Transverse colon (tissue), 4 donors: ENCODE measurements at regions not wholly inside any gene's neighbourhood (a gene's known extent, or its start where the extent isn't known, plus 50 kb on each side); places are given as distances from the start of the nearest gene placed in this dataset.
"Not testable (repeated sequence)": the region's sequence is repeated elsewhere in the genome, so short reads cannot be mapped to it uniquely, and the experiment has no call there.

Source experiments
- DNase-seq: peaks from one replicate; pipeline ENCODE4 v3.0.0-alpha.2; 2019
- H3K27ac ChIP-seq, 4 donors: fragments of 200-600 bp; sonication (generic); 2 replicates each; pipeline ENCODE4 v1.5.1; 2016 to 2018; ENCODE audit warnings: inconsistent platforms in 4 of 4
- H3K27me3 ChIP-seq: fragments of 200-600 bp; sonication (generic); 2 replicates; pipeline ENCODE4 v1.5.1; 2017; ENCODE audit warnings: inconsistent platforms
- H3K36me3 ChIP-seq, 4 donors: fragments of 200-600 bp; sonication (generic); 2 replicates each; pipeline ENCODE4 v1.5.1; 2017 to 2019; ENCODE audit warnings: inconsistent platforms in 4 of 4
- H3K4me1 ChIP-seq, 4 donors: fragments of 200-600 bp; sonication (generic); 2 replicates each; pipeline ENCODE4 v1.5.1; 2017 to 2020; ENCODE audit warnings: inconsistent platforms in 4 of 4
- H3K4me3 ChIP-seq, 4 donors: fragments of 200-600 bp; sonication (generic); 1 replicate in 1 of 4; 2 replicates in 3 of 4; pipeline versions ENCODE4 v1.5.1 to v1.6.1; 2017 to 2019; ENCODE audit warnings: inconsistent platforms in 4 of 4
- H3K9me3 ChIP-seq, 2 donors: fragments of 200-600 bp; sonication (generic); 2 replicates each; pipeline ENCODE4 v1.5.1; 2017 to 2019; ENCODE audit warnings: inconsistent platforms in 2 of 2
- CTCF ChIP-seq, 5 experiments: fragments of 200-600 bp in 3 of 5; fragments of 450-650 bp in 2 of 5; sonication (generic) in 3 of 5; IDR thresholded peaks; 1 replicate in 2 of 5; 2 replicates in 3 of 5; pipeline ENCODE4 v1.5.1; 2016 to 2017; ENCODE audit warnings: antibody characterized with exemption in 5 of 5, inconsistent platforms in 3 of 5, mild to moderate bottlenecking in 2 of 5, moderate library complexity in 1 of 5
- EP300 ChIP-seq: sonication (generic); formaldehyde crosslinking; IDR thresholded peaks from one replicate; pipeline ENCODE4 v1.6.1; 2017; ENCODE audit warnings: antibody characterized with exemption, low read depth
- POLR2A ChIP-seq: fragments of 450-650 bp; IDR thresholded peaks from one replicate; pipeline ENCODE4 v1.6.1; 2016; ENCODE audit warnings: antibody characterized with exemption, mild to moderate bottlenecking, moderate library complexity
- POLR2AphosphoS5 ChIP-seq, 3 donors: sonication (generic); formaldehyde crosslinking; IDR thresholded peaks; one replicate each; pipeline ENCODE4 v1.6.1; 2016; ENCODE audit warnings: antibody characterized with exemption in 3 of 3
- WGBS, 2 donors: methylation state at CpG; one replicate each; pipeline ENCODE4 v1.1.5; 2018; ENCODE audit warnings: low coverage in 1 of 2; 5-methylcytosine and 5-hydroxymethylcytosine counted together
- in situ Hi-C, 4 donors: fragments of 200-750 bp; cut with MboI; loops; one replicate each; pipeline versions ENCODE4 v1.15.0 to v1.15.1; 2017; ENCODE audit warnings: low sequenced_read_pairs in 3 of 4, low pct_ligation_motif_present in 1 of 4, low pct_unique_long_range_greater_than_20kb in 1 of 4
- intact Hi-C: fragments of 100-400 bp; cut with DNase I; formaldehyde crosslinking; loops from one replicate; pipeline ENCODE4 v1.15.1; 2023; ENCODE audit warnings: low total_unique reads

GRCh38 chr9:32128546-32128945 is 255.9 kb upstream of the ACO1 start:
- no peaks in the 10 kb centered on the region for H3K4me1 ChIP-seq
- no peak overlapping the region for H3K4me3 ChIP-seq
- intact Hi-C loops (no loop called here), in situ Hi-C loops (no loop called here)
- 77% methylated on average over 3 of the region's 3 CpGs; no CpG with 5 or more reads in 1 of the 2 donors for WGBS, 2 donors
- H3K9me3 ChIP-seq = no peaks in the 10 kb centered on the region
- TF ChIP-seq CTCF (IDR thresholded peaks at IDR 0.05) = no peak
- no peak for TF ChIP-seq POLR2A
- TF ChIP-seq POLR2AphosphoS5 (IDR thresholded peaks at IDR 0.05) = no peak
- no peak for TF ChIP-seq EP300
- no peaks in the 10 kb centered on the region for H3K27me3 ChIP-seq
- H3K36me3 ChIP-seq = no peaks in the 10 kb centered on the region
- no peak for DNase-seq
- H3K27ac ChIP-seq = no peak overlapping the region

- H3K4me3 ChIP-seq, intact Hi-C loops, H3K27me3 ChIP-seq, H3K27ac ChIP-seq, H3K4me1 ChIP-seq, DNase-seq, in situ Hi-C loops, H3K9me3 ChIP-seq, H3K36me3 ChIP-seq: not testable (repeated sequence)
- 48 to 54% methylated on average over 2 of the region's 2 CpGs for WGBS, 2 donors
Observed at GRCh38 chr9:32130709-32131108, 253.7 kb upstream of the ACO1 start.

- intact Hi-C loops (no loop called here), in situ Hi-C loops (no loop called here)
- Histone ChIP-seq H3K36me3 (no peaks in the 10 kb centered on the region), H3K9me3 (no peaks in the 10 kb centered on the region), H3K27ac (no peak overlapping the region), H3K4me1 (no peaks in the 10 kb centered on the region), H3K27me3 (no peaks in the 10 kb centered on the region), H3K4me3 (no peak overlapping the region)
- DNase-seq = no peak
- WGBS, 2 donors = 31 to 43% methylated on average over 3 of the region's 3 CpGs
- no peak for TF ChIP-seq POLR2AphosphoS5 (IDR thresholded peaks at IDR 0.05)
- TF ChIP-seq CTCF (IDR thresholded peaks at IDR 0.05) = no peak
- TF ChIP-seq EP300 = no peak
- TF ChIP-seq POLR2A = no peak
Observed at GRCh38 chr9:32136700-32137339, 247.6 kb upstream of the ACO1 start.

GRCh38 chr9:32142074-32142473 is 242.4 kb upstream of the ACO1 start:
- no peak for DNase-seq
- intact Hi-C loops = no loop called here
- no peak overlapping the region for H3K27ac ChIP-seq
- no peaks in the 10 kb centered on the region for H3K36me3 ChIP-seq
- TF ChIP-seq POLR2A (no peak), POLR2AphosphoS5 (IDR thresholded peaks at IDR 0.05) (no peak), EP300 (no peak), CTCF (IDR thresholded peaks at IDR 0.05) (no peak)
- H3K4me1 ChIP-seq = no peaks in the 10 kb centered on the region
- WGBS, 2 donors = 23% methylated on average over 1 of the region's 1 CpG
- in situ Hi-C loops = no loop called here
- H3K9me3 ChIP-seq = no peaks in the 10 kb centered on the region
- no peaks in the 10 kb centered on the region for H3K27me3 ChIP-seq
- no peak overlapping the region for H3K4me3 ChIP-seq

GRCh38 chr9:32148553-32148952 is 235.9 kb upstream of the ACO1 start:
- in situ Hi-C loops, intact Hi-C loops, H3K9me3 ChIP-seq, H3K36me3 ChIP-seq, H3K27ac ChIP-seq, DNase-seq, H3K4me1 ChIP-seq, H3K27me3 ChIP-seq, H3K4me3 ChIP-seq: not testable (repeated sequence)
- 81 to 100% methylated on average over 2 to 11 of the region's 11 CpGs for WGBS, 2 donors
